Breast epithelium (tissue), 3 donors: ENCODE measurements at regions not wholly inside any gene's neighbourhood (a gene's known extent, or its start where the extent isn't known, plus 50 kb on each side); places are given as distances from the start of the nearest gene placed in this dataset.

Experiments
- CTCF ChIP-seq, 3 donors: fragments of 450-650 bp; IDR thresholded peaks; one replicate each; pipeline ENCODE4 v1.5.1; 2016 to 2017; ENCODE audit warnings: antibody characterized with exemption in 3 of 3, mild to moderate bottlenecking in 3 of 3, moderate library complexity in 3 of 3
- POLR2AphosphoS5 ChIP-seq, 3 donors: sonication (generic); formaldehyde crosslinking; IDR thresholded peaks; one replicate each; pipeline ENCODE4 v1.6.1; 2017; ENCODE audit warnings: antibody characterized with exemption in 3 of 3

GRCh38 chr15:55015093-55015445 is 181.7 kb downstream of the RSL24D1 start:
- TF ChIP-seq CTCF (IDR thresholded peaks at IDR 0.05): no peak
- TF ChIP-seq POLR2AphosphoS5 (IDR thresholded peaks at IDR 0.05): no peak
